ENCODE measurements at regions not wholly inside any gene's neighbourhood (a gene's known extent, or its start where the extent isn't known, plus 50 kb on each side); places are given as distances from the start of the nearest gene placed in this dataset.

- H3K27me3 ChIP-seq (replicated peaks; ENCODE audit: control insufficient read depth, insufficient read depth, low read length), result no peaks in the 10 kb centered on the region
- TF ChIP-seq CTCF (IDR thresholded peaks at IDR 0.05; ENCODE audit: insufficient read depth, low read length, poor library complexity, severe bottlenecking), result no peak
- DNase-seq (ENCODE audit: extremely low read depth, insufficient read length), result no peak
- no peaks in the 10 kb centered on the region for H3K36me3 ChIP-seq (ENCODE audit: control insufficient read depth, insufficient read depth, low read length)
- H3K4me3 ChIP-seq (replicated peaks; ENCODE audit: low read depth, low read length), result no peak overlapping the region
Observed at GRCh38 chr7:88590963-88591362, 168.5 kb upstream of the ZNF804B start.

DNA sequence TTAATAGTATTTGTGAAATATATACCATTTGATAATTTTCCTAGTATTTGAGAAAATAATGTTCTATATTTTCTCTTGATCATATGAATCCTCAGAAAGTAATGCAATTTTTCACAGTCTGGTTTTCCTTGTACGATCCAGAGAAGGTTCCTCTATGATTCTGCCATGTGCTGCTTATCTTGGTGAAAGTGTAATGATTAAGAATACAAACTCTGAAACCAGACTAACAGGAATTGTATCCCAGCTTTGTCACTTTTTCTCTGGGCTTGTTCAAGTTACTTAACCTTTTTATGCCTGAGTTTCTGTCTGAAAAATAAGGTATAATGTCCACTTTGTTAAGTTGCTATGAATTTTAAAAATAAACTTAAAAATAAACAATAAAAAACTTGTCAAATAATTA lies 169.6 kb upstream of the ZNF804B start:
- TF ChIP-seq CTCF (IDR thresholded peaks at IDR 0.05; ENCODE audit: insufficient read depth, low read length, poor library complexity, severe bottlenecking), result no peak
- no peak for DNase-seq (ENCODE audit: extremely low read depth, insufficient read length)
- Histone ChIP-seq H3K27me3 (replicated peaks; ENCODE audit: control insufficient read depth, insufficient read depth, low read length) (no peaks in the 10 kb centered on the region), H3K4me3 (replicated peaks; ENCODE audit: low read depth, low read length) (no peak overlapping the region), H3K36me3 (ENCODE audit: control insufficient read depth, insufficient read depth, low read length) (no peaks in the 10 kb centered on the region)

- DNase-seq (ENCODE audit: extremely low read depth, insufficient read length), result no peak
- TF ChIP-seq CTCF (IDR thresholded peaks at IDR 0.05; ENCODE audit: insufficient read depth, low read length, poor library complexity, severe bottlenecking), result no peak
- Histone ChIP-seq H3K36me3 (ENCODE audit: control insufficient read depth, insufficient read depth, low read length) (no peaks in the 10 kb centered on the region), H3K27me3 (replicated peaks; ENCODE audit: control insufficient read depth, insufficient read depth, low read length) (no peaks in the 10 kb centered on the region), H3K4me3 (replicated peaks; ENCODE audit: low read depth, low read length) (no peak overlapping the region)
Observed at GRCh38 chr7:88586890-88587289, 172.6 kb upstream of the ZNF804B start.

DNA sequence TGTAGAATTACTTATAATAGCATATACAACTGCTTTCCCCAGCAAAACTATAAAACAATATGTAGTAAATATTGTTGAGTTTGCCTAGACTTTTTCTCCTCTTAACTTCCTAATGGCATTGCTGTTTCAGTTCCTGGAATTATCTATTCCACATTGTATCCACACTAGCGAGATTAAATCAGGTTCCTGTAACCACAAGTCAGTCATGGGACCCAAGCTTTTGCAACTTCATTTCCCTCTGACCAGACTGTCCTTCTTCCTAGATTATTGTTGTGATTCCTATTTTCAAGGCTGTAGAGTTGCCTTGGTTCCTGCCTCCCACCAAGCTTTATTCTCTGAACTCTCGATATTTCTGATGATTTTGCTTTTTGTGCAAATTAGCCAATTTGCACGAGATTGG lies 173.3 kb upstream of the ZNF804B start:
- TF ChIP-seq CTCF (IDR thresholded peaks at IDR 0.05; ENCODE audit: insufficient read depth, low read length, poor library complexity, severe bottlenecking), result no peak
- no peaks in the 10 kb centered on the region for H3K27me3 ChIP-seq (replicated peaks; ENCODE audit: control insufficient read depth, insufficient read depth, low read length)
- H3K4me3 ChIP-seq (replicated peaks; ENCODE audit: low read depth, low read length), result no peak overlapping the region
- H3K36me3 ChIP-seq (ENCODE audit: control insufficient read depth, insufficient read depth, low read length), result no peaks in the 10 kb centered on the region
- DNase-seq (ENCODE audit: extremely low read depth, insufficient read length), result no peak

- H3K36me3 ChIP-seq (ENCODE audit: control insufficient read depth, insufficient read depth, low read length), result no peaks in the 10 kb centered on the region
- H3K27me3 ChIP-seq (replicated peaks; ENCODE audit: control insufficient read depth, insufficient read depth, low read length), result no peaks in the 10 kb centered on the region
- no peak for TF ChIP-seq CTCF (IDR thresholded peaks at IDR 0.05; ENCODE audit: insufficient read depth, low read length, poor library complexity, severe bottlenecking)
- DNase-seq (ENCODE audit: extremely low read depth, insufficient read length), result no peak
- H3K4me3 ChIP-seq (replicated peaks; ENCODE audit: low read depth, low read length), result no peak overlapping the region
Observed at GRCh38 chr7:88576720-88577119, 182.8 kb upstream of the ZNF804B start.

- H3K27me3 ChIP-seq (replicated peaks; ENCODE audit: control insufficient read depth, insufficient read depth, low read length), result no peaks in the 10 kb centered on the region
Observed at GRCh38 chr7:88566162-88566729, 193.3 kb upstream of the ZNF804B start.

More at GRCh38 chr7:88566162-88566729, 193.3 kb upstream of the ZNF804B start:
- TF ChIP-seq CTCF (IDR thresholded peaks at IDR 0.05; ENCODE audit: insufficient read depth, low read length, poor library complexity, severe bottlenecking), result no peak
- H3K4me3 ChIP-seq (replicated peaks; ENCODE audit: low read depth, low read length), result no peak overlapping the region
- DNase-seq (ENCODE audit: extremely low read depth, insufficient read length), result no peak
- no peaks in the 10 kb centered on the region for H3K36me3 ChIP-seq (ENCODE audit: control insufficient read depth, insufficient read depth, low read length)
